Activated CD4-positive, alpha-beta T cell treated with anti-CD3 and anti-CD28 coated beads for 36 hours (primary cell): ENCODE measurements at regions not wholly inside any gene's neighbourhood (a gene's known extent, or its start where the extent isn't known, plus 50 kb on each side); places are given as distances from the start of the nearest gene placed in this dataset.
"Not testable (repeated sequence)": the region's sequence is repeated elsewhere in the genome, so short reads cannot be mapped to it uniquely, and the experiment has no call there.

ENCODE experiments used
- ATAC-seq: fragments of 200-7000 bp; cut with Tn5 transposase; one replicate; pipeline ENCODE4 v1.10.0; 2021; ENCODE audit warnings: mild to moderate bottlenecking, moderate library complexity
- CTCF ChIA-PET: fragments of 350-600 bp; sonication (Branson Sonifier 250); formaldehyde crosslinking; loops from one replicate; lab custom pipeline; 2021; ENCODE audit warnings: antibody characterized with exemption; lab: Charles Lee
- POLR2A ChIA-PET: fragments of 350-600 bp; sonication (Branson Sonifier 250); formaldehyde crosslinking; loops from one replicate; lab custom pipeline; 2021; ENCODE audit warnings: antibody characterized with exemption, inconsistent platforms; lab: Charles Lee
- DNase-seq: peaks from one replicate; pipeline ENCODE4 v3.0.0-alpha.2; 2020
- H3K27ac Mint-ChIP-seq: one replicate; pipeline ENCODE4 v1.8.0; 2021; ENCODE audit warnings: mixed read lengths
- H3K27me3 Mint-ChIP-seq: one replicate; pipeline ENCODE4 v1.8.0; 2021; ENCODE audit warnings: mixed read lengths
- H3K36me3 Mint-ChIP-seq: one replicate; pipeline ENCODE4 v1.8.0; 2021; ENCODE audit warnings: low read depth, mixed read lengths
- H3K4me1 Mint-ChIP-seq: one replicate; pipeline ENCODE4 v1.8.0; 2021; ENCODE audit warnings: mixed read lengths
- H3K4me3 Mint-ChIP-seq: one replicate; pipeline ENCODE4 v1.8.0; 2021; ENCODE audit warnings: mild to moderate bottlenecking, moderate library complexity, mixed read lengths
- H3K9me3 Mint-ChIP-seq: one replicate; pipeline ENCODE4 v1.8.0; 2021; ENCODE audit warnings: low read depth, mixed read lengths
- intact Hi-C, 2 experiments: fragments of 100-400 bp; cut with DNase I in 1 of 2; cut with micrococcal nuclease in 1 of 2; formaldehyde crosslinking; loops; one replicate each; pipeline versions ENCODE4 v1.14.2 to v1.15.1; 2022 to 2024; cut with DNase I, micrococcal nuclease

DNA sequence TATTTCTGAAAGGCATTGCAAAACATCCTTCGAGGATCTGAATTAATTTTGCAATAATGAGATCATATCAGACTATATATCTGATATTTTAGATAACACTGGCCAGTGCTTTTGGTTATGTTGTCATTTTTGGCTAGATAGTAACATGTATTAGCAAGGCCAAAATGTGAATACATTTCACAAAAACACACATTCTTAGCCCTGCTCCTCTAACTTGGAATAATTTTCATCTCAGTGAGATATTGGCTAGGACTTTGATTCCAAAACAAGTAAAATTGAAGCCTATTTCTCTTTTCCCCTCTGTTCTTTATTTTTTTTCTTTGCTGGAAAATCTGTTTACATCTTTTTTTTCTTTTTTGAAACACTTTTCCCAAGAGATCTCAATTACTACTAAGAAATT, 466.8 kb upstream of the CDH4 start:
- ChIA-PET CTCF (no interaction called here), POLR2A (no interaction called here)
- Mint-ChIP-seq H3K4me1 (no peaks in the 10 kb centered on the region), H3K9me3 (no peaks in the 10 kb centered on the region), H3K4me3 (no peak overlapping the region), H3K36me3 (no peaks in the 10 kb centered on the region), H3K27ac (no peak overlapping the region), H3K27me3 (peaks cover 6% of the 10 kb centered on the region)
- DNase-seq (no peak), ATAC-seq (no peak)
- intact Hi-C loops: no loop called here

DNA sequence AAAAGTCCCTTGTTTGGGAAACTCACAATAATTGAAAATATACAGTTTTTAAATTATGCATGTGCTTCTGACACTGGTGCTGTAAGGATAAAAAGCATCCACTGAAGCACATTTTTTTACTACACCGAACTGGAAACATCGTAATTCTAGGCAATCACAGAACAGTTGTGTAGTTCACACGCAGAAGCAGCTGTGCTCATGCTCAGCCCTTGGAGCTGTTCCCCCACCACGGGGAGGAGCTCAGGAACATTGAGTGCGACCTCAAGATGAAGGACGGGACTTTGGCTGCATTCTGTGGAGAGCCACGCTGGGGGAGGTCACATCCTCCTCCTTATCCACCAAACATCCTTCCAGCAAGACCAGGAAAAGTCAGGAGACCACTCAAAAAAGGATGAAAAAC, 466.3 kb upstream of the CDH4 start:
- ATAC-seq (no peak), DNase-seq (no peak)
- H3K9me3 Mint-ChIP-seq: no peaks in the 10 kb centered on the region
- H3K4me1 Mint-ChIP-seq: no peaks in the 10 kb centered on the region
- POLR2A ChIA-PET: no interaction called here
- intact Hi-C loops: no loop called here
- CTCF ChIA-PET: no interaction called here
- H3K27me3 Mint-ChIP-seq: peaks cover 6% of the 10 kb centered on the region
- no peak overlapping the region for H3K27ac Mint-ChIP-seq
- no peak overlapping the region for H3K4me3 Mint-ChIP-seq
- no peaks in the 10 kb centered on the region for H3K36me3 Mint-ChIP-seq

- POLR2A ChIA-PET: no interaction called here
- no peak for ATAC-seq
- H3K27me3 Mint-ChIP-seq: peaks cover 6% of the 10 kb centered on the region
- H3K27ac Mint-ChIP-seq: no peak overlapping the region
- no peaks in the 10 kb centered on the region for H3K36me3 Mint-ChIP-seq
- H3K4me1 Mint-ChIP-seq: no peaks in the 10 kb centered on the region
- H3K9me3 Mint-ChIP-seq: no peaks in the 10 kb centered on the region
- H3K4me3 Mint-ChIP-seq: no peak overlapping the region
- no peak for DNase-seq
- intact Hi-C loops: no loop called here
- CTCF ChIA-PET: no interaction called here
Measured at GRCh38 chr20:60786686-60787217, 465.3 kb upstream of the CDH4 start.

GRCh38 chr20:60787276-60787675, 464.8 kb upstream of the CDH4 start:
- Mint-ChIP-seq H3K36me3 (no peaks in the 10 kb centered on the region), H3K4me3 (no peak overlapping the region), H3K27ac (no peak overlapping the region), H3K9me3 (no peaks in the 10 kb centered on the region), H3K27me3 (peaks cover 8% of the 10 kb centered on the region), H3K4me1 (no peaks in the 10 kb centered on the region)
- ChIA-PET CTCF (interaction anchor here (0.6 kb wide), 1 partner anchor 1190 kb away, joined by 4 read pairs; no protein-coding TSS in a partner anchor), POLR2A (no interaction called here)
- ATAC-seq (no peak), DNase-seq (no peak)
- intact Hi-C loops: no loop called here

DNA sequence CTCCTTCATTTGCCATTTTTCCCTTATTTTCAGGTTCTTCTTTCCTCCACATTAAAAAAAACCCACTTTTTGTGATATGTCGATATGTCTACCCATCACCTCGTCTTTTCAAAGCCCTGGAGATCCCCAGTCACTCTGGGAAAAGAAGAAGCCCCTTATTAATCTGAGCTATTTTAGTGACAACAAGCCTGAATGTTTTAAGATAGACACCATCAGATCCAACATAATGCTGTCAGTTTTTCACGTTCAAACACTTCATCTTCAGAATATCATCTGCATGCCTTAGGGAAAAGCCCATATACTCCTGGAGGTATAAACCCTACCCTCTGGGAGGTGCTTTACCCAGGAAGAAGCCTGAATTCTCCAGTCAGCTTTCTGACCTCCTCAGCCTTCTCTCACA, 464.0 kb upstream of the CDH4 start:
- Mint-ChIP-seq H3K4me3 (no peak overlapping the region), H3K27me3 (peaks cover 8% of the 10 kb centered on the region), H3K4me1 (no peaks in the 10 kb centered on the region), H3K36me3 (no peaks in the 10 kb centered on the region), H3K27ac (no peak overlapping the region), H3K9me3 (no peaks in the 10 kb centered on the region)
- no peak for ATAC-seq
- intact Hi-C loops: no loop called here
- ChIA-PET CTCF (no interaction called here), POLR2A (no interaction called here)
- no peak for DNase-seq

DNA sequence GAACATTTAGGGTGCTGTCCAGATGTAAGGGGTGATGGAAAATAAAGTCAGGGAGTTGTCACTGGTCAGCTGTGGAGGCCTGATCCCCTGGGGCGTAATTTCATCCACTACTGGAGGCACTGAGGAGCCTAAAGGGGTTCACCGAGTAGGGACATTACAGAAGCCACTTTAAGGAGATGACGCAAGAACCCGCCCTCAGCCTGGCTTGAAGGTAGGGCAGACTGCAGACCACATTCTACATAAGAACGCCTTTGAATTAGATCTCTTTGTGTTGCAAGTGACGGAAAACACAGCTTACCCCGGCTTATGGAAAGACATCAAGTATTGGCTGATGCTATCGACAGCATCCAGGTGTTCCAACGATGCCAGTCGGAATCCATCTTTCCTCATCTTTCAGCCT, 462.7 kb upstream of the CDH4 start:
- Mint-ChIP-seq H3K4me1 (no peaks in the 10 kb centered on the region), H3K36me3 (no peaks in the 10 kb centered on the region), H3K27ac (no peak overlapping the region), H3K27me3 (peaks cover 8% of the 10 kb centered on the region), H3K4me3 (no peak overlapping the region), H3K9me3 (no peaks in the 10 kb centered on the region)
- ATAC-seq (no peak), DNase-seq (no peak)
- POLR2A ChIA-PET: interaction anchor here (0.6 kb wide), 1 partner anchor 117 kb away, joined by 4 read pairs; no protein-coding TSS in a partner anchor
- intact Hi-C loops: no loop called here
- CTCF ChIA-PET: no interaction called here

GRCh38 chr20:60790339-60790738, 461.7 kb upstream of the CDH4 start:
- not testable (repeated sequence) for H3K27me3 Mint-ChIP-seq, H3K9me3 Mint-ChIP-seq, DNase-seq

GRCh38 chr20:60791823-60792222, 460.2 kb upstream of the CDH4 start:
- Mint-ChIP-seq H3K4me3 (no peak overlapping the region), H3K27me3 (peaks cover 8% of the 10 kb centered on the region), H3K36me3 (no peaks in the 10 kb centered on the region), H3K27ac (no peak overlapping the region), H3K9me3 (no peaks in the 10 kb centered on the region), H3K4me1 (no peaks in the 10 kb centered on the region)
- no peak for DNase-seq
- ATAC-seq: no peak
- CTCF ChIA-PET: no interaction called here
- POLR2A ChIA-PET: no interaction called here
- intact Hi-C loops: no loop called here

More at GRCh38 chr20:60790339-60790738, 461.7 kb upstream of the CDH4 start:
- H3K27ac Mint-ChIP-seq, POLR2A ChIA-PET, H3K4me1 Mint-ChIP-seq, ATAC-seq, H3K4me3 Mint-ChIP-seq, intact Hi-C loops, CTCF ChIA-PET, H3K36me3 Mint-ChIP-seq: not testable (repeated sequence)

GRCh38 chr20:60792941-60793340, 459.1 kb upstream of the CDH4 start:
- ATAC-seq: no peak
- Mint-ChIP-seq H3K4me3 (no peak overlapping the region), H3K9me3 (no peaks in the 10 kb centered on the region), H3K27ac (no peak overlapping the region), H3K4me1 (no peaks in the 10 kb centered on the region), H3K27me3 (peaks cover 6% of the 10 kb centered on the region), H3K36me3 (no peaks in the 10 kb centered on the region)
- intact Hi-C loops: no loop called here
- CTCF ChIA-PET: no interaction called here
- no peak for DNase-seq
- POLR2A ChIA-PET: no interaction called here

DNA sequence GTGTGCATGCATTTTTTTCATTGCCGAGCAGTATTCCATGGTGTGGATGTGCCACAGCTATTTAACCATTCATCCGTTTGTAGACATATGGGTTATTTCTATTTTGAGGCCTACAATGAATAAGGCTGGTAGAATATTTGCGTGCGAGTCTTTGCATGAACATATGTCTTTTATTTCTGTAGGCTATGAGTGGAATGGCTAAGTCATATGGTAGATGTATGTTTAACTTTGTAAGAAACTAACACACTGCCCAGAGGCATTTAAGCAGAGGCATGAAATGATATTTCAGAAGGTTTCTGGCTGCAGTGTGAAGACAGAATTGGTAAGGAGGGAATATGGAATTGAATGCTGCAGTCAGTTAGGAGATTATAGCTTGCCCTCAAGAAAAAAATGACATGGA, 457.4 kb upstream of the CDH4 start:
- H3K4me1 Mint-ChIP-seq: no peaks in the 10 kb centered on the region
- intact Hi-C loops: no loop called here
- ATAC-seq (no peak), DNase-seq (no peak)
- ChIA-PET CTCF (interaction anchor here (0.6 kb wide), 1 partner anchor 138 kb away, joined by 3 read pairs; no protein-coding TSS in a partner anchor), POLR2A (no interaction called here)
- H3K27me3 Mint-ChIP-seq: peaks cover 2% of the 10 kb centered on the region
- H3K4me3 Mint-ChIP-seq: no peak overlapping the region
- no peaks in the 10 kb centered on the region for H3K36me3 Mint-ChIP-seq
- no peak overlapping the region for H3K27ac Mint-ChIP-seq
- no peaks in the 10 kb centered on the region for H3K9me3 Mint-ChIP-seq

- intact Hi-C loops: no loop called here
- H3K4me1 Mint-ChIP-seq: no peaks in the 10 kb centered on the region
- H3K36me3 Mint-ChIP-seq: no peaks in the 10 kb centered on the region
- CTCF ChIA-PET: no interaction called here
- H3K27me3 Mint-ChIP-seq: peaks cover 2% of the 10 kb centered on the region
- peaks cover 5% of the 10 kb centered on the region for H3K9me3 Mint-ChIP-seq
- POLR2A ChIA-PET: no interaction called here
- ATAC-seq (no peak), DNase-seq (no peak)
- H3K27ac Mint-ChIP-seq: no peak overlapping the region
- no peak overlapping the region for H3K4me3 Mint-ChIP-seq
Measured at GRCh38 chr20:60795651-60796050, 456.4 kb upstream of the CDH4 start.

DNA sequence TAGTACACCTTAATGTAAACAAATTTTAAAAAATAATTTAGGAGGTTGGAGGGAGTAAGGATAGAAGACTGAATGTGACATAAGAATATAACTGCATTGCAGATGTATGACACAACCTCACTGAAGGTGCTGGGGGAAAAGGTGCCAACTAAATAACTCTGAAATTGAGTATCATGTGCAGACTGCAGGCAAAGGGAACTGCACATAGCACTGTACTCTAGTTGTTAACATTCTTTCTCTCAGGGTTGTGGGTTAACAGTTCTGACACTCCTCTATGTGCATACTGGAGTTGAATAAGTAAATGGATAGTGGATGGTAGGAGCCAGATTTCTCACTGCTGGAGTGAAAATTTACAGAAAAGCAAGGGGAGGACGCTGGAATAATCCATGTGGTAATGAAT, 451.9 kb upstream of the CDH4 start:
- Mint-ChIP-seq H3K36me3 (no peaks in the 10 kb centered on the region), H3K4me1 (no peaks in the 10 kb centered on the region), H3K9me3 (peaks cover 8% of the 10 kb centered on the region), H3K4me3 (no peak overlapping the region), H3K27ac (no peak overlapping the region), H3K27me3 (peaks cover 3% of the 10 kb centered on the region)
- DNase-seq (no peak), ATAC-seq (no peak)
- intact Hi-C loops: no loop called here
- ChIA-PET POLR2A (no interaction called here), CTCF (no interaction called here)

DNA sequence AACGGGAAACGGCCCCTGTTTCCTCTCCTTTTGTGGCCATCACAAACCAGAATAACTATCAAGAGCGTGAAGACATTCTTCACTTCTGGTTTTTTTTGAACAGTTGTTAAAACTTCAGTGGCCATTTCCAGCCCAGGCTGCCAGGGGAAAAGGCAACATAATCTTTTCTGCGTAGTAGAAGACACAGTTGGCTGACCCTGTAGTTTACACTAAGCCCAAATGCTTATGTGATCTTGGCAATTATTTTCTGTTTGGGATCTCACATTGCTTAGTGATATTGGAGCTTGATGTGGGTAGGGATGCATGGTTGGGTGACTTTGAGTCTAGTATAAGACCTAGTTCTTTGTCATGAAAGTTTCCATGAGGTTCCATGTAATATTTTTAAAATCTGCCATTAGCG, 449.4 kb upstream of the CDH4 start:
- Mint-ChIP-seq H3K4me1 (no peaks in the 10 kb centered on the region), H3K27ac (no peak overlapping the region), H3K4me3 (no peak overlapping the region), H3K27me3 (peaks cover 3% of the 10 kb centered on the region), H3K9me3 (peaks cover 8% of the 10 kb centered on the region), H3K36me3 (no peaks in the 10 kb centered on the region)
- DNase-seq (no peak), ATAC-seq (no peak)
- ChIA-PET CTCF (no interaction called here), POLR2A (no interaction called here)
- intact Hi-C loops: no loop called here
